Endothelial cell (in vitro differentiated cells): ENCODE measurements at regions not wholly inside any gene's neighbourhood (a gene's known extent, or its start where the extent isn't known, plus 50 kb on each side); places are given as distances from the start of the nearest gene placed in this dataset.

ENCODE experiments used
- DNase-seq: peaks from one replicate; pipeline ENCODE4 v3.0.0; 2021; ENCODE audit warnings: low spot score
- H3K27ac Mint-ChIP-seq: one replicate; pipeline ENCODE4 v1.8.0; 2021; ENCODE audit warnings: mixed read lengths, inconsistent platforms; ENCODE audit not compliant: unreplicated experiment
- H3K27me3 Mint-ChIP-seq: one replicate; pipeline ENCODE4 v1.8.0; 2021; ENCODE audit warnings: mild to moderate bottlenecking, moderate library complexity, mixed read lengths, inconsistent platforms; ENCODE audit not compliant: unreplicated experiment
- H3K36me3 Mint-ChIP-seq: one replicate; pipeline ENCODE4 v1.8.0; 2021; ENCODE audit warnings: mild to moderate bottlenecking, low read depth, mixed read lengths, inconsistent platforms; ENCODE audit not compliant: unreplicated experiment
- H3K4me1 Mint-ChIP-seq: one replicate; pipeline ENCODE4 v1.8.0; 2021; ENCODE audit warnings: mild to moderate bottlenecking, mixed read lengths, inconsistent platforms; ENCODE audit not compliant: unreplicated experiment
- H3K4me3 Mint-ChIP-seq: one replicate; pipeline ENCODE4 v1.8.0; 2021; ENCODE audit warnings: mild to moderate bottlenecking, mixed read lengths, inconsistent platforms; ENCODE audit not compliant: unreplicated experiment
- H3K9me3 Mint-ChIP-seq: one replicate; pipeline ENCODE4 v1.8.0; 2021; ENCODE audit warnings: mixed read lengths, inconsistent platforms; ENCODE audit not compliant: unreplicated experiment
- TF ChIP-seq, protein P1 (sequence below): fragments of 200-600 bp; sonication (generic); IDR thresholded peaks from one replicate; pipeline ENCODE4 v1.5.0; 2021; ENCODE audit warnings: antibody characterized with exemption; ENCODE audit not compliant: unreplicated experiment

DNA sequence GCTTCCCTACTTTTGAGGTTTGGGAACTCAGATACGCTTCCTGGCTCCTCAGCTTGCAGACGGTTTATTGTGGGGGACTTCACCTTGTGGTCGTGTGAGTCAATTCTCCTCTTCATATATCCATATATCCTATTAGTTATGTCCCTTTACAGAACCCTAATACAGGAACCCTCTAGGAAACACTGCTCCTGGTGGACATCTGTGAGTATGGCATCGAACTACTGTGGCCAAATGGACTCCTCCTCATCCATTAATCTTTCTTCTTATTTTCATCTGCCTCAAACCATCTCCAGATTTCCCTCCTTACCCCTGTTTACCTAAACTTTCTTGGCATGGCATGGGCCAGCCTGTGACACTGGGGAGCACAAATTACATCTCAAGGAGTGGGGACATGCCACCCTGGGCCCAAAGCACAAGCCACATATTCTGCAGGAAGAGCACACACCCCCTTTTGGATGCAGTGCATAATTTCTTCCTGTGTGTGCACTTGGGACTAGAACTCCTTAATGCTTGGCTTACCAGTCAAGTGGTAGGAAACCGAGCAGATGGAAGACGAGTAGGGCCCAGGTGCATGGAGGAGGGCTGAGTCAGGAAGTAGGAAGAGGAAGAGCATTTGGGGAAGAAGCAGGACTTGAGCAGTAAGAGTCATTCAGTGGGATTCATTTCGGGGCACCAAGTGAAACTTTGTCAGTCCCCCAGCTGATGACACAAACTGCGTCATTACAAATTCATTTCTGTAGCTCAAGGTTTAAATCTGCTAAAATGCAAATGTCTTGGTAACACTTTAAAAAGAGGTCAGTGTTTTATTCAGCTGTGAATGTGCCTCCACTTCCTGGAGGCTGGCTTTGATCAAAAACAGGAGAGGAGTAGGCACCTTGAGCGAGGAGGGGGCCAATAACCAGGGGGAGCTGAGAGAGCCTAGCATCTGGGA lies 80.8 kb upstream of the PLXNA4 start:
- H3K9me3 Mint-ChIP-seq, result no peaks in the 10 kb centered on the region
- H3K27me3 Mint-ChIP-seq, result peaks cover 6% of the 10 kb centered on the region
- H3K4me3 Mint-ChIP-seq, result no peak overlapping the region
- H3K36me3 Mint-ChIP-seq, result peaks cover 12% of the 10 kb centered on the region
- H3K4me1 Mint-ChIP-seq, result peaks cover 32% of the 10 kb centered on the region
- peak overlapping the region; percentile 34 for H3K27ac Mint-ChIP-seq
- TF ChIP-seq, protein P1, sequence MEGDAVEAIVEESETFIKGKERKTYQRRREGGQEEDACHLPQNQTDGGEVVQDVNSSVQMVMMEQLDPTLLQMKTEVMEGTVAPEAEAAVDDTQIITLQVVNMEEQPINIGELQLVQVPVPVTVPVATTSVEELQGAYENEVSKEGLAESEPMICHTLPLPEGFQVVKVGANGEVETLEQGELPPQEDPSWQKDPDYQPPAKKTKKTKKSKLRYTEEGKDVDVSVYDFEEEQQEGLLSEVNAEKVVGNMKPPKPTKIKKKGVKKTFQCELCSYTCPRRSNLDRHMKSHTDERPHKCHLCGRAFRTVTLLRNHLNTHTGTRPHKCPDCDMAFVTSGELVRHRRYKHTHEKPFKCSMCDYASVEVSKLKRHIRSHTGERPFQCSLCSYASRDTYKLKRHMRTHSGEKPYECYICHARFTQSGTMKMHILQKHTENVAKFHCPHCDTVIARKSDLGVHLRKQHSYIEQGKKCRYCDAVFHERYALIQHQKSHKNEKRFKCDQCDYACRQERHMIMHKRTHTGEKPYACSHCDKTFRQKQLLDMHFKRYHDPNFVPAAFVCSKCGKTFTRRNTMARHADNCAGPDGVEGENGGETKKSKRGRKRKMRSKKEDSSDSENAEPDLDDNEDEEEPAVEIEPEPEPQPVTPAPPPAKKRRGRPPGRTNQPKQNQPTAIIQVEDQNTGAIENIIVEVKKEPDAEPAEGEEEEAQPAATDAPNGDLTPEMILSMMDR, result peak; percentile 44
- DNase-seq, result no peak

DNA sequence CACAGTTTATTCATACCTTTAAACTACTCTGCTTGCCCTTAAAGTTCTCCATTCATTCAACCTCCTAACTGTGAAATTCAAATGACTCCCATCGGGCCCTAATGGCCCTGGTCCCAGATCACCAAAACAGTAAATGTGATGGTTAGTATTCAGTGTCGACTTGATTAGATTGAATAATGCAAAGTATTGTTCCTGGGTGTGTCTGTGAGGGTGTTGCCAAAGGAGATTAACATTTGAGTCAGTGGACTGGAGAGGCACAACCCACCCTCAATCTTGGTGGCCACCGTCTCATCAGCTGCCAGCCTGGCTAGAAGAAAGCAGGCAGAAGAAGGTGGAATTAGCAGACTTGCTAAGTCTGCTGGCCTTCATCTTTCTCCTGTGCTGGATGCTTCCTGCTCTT lies 80.1 kb upstream of the PLXNA4 start:
- Mint-ChIP-seq H3K4me1 (peaks cover 32% of the 10 kb centered on the region), H3K27ac (peak overlapping the region; percentile 96), H3K4me3 (no peak overlapping the region), H3K36me3 (peaks cover 12% of the 10 kb centered on the region), H3K9me3 (no peaks in the 10 kb centered on the region), H3K27me3 (peaks cover 6% of the 10 kb centered on the region)
- DNase-seq, result no peak
- TF ChIP-seq, protein P1, result no peak

DNA sequence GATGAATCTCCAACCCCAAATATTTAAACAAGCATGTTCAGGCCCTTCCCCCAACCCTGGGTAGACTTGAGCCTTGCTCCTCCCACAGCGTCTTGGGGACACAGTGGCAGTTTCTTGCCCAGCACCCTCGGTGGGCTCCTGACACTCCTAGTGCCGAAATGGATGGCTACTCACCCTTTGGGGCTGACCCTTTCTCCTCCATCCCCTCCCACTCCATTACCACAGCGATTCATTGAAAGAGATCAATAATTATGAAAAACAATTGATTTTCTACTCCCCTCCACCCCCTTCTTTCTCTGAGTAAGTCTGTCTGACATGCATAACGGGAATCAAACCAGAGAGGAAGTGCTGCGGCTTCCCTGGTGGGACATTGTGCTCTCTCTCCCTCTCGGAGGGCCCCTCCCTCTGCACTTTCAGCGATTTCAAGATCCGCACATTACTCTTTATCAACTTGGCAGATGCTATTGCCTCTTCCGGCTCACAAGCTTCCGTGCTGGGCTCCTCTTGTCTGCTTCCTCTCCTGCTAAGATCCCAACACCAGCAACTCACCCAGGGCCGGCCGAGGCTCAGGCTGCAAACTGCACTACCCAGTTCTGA lies 79.0 kb upstream of the PLXNA4 start:
- Mint-ChIP-seq H3K4me3 (peak overlapping the region; percentile 85), H3K4me1 (peaks cover 28% of the 10 kb centered on the region), H3K27me3 (peaks cover 6% of the 10 kb centered on the region), H3K36me3 (peaks cover 12% of the 10 kb centered on the region), H3K9me3 (no peaks in the 10 kb centered on the region), H3K27ac (peak overlapping the region; percentile 96)
- peak; percentile 57 for DNase-seq
- TF ChIP-seq, protein P1, result no peak

DNA sequence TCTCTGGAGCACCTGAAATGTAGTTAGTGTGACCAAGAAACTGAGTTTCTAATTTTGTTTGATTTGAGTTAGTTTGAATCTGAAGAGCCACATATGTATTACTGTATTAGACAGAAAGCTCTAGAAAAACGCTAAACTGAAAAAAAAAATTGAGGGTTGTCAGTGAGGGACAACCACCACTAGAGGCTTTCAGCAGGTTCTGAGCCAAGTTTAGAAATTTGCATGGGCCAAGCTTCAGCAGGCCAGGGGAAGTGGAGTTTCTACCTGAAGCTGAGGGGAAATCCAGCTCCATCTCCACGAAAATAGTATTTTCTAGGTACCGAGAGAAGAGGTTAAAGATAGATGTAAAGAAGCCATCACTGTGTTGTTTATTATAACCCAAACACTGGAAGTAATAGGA lies 77.9 kb upstream of the PLXNA4 start:
- peaks cover 12% of the 10 kb centered on the region for H3K36me3 Mint-ChIP-seq
- peak; percentile 17 for DNase-seq
- peaks cover 34% of the 10 kb centered on the region for H3K4me1 Mint-ChIP-seq
- TF ChIP-seq, protein P1, result peak; percentile 38
- no peak overlapping the region for H3K27ac Mint-ChIP-seq
- no peak overlapping the region for H3K4me3 Mint-ChIP-seq
- peaks cover 6% of the 10 kb centered on the region for H3K27me3 Mint-ChIP-seq
- no peaks in the 10 kb centered on the region for H3K9me3 Mint-ChIP-seq

DNA sequence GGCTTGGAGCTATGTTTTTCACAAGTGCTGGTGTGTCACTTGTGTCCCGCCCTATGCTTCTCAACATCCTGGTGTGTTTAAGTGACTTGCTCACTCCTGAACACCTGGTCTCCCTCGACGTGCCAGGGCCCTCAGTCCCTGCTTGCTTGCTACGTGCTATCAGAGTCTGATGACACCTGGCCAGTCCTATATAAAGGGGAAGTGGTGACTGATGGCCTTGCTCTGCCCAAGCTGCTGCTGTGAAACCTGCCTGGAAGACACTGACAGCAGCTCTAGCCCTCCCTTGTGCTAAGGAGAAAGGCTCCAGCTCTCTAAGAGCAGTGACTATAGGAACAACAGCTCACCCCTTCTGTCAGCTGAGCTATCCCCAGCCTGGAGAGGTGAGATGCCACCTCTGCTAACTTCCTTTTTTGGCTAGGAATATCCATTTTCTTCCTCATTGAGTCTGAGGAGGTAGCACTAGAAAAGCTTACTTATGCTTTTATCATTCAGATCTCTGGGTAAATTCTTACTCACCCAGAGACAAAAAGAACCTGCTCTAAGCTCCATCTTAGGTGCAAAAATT lies 77.2 kb upstream of the PLXNA4 start:
- Mint-ChIP-seq H3K4me3 (no peak overlapping the region), H3K4me1 (peaks cover 34% of the 10 kb centered on the region), H3K36me3 (peaks cover 12% of the 10 kb centered on the region), H3K27me3 (peaks cover 6% of the 10 kb centered on the region), H3K27ac (no peak overlapping the region), H3K9me3 (no peaks in the 10 kb centered on the region)
- TF ChIP-seq, protein P1, result no peak
- no peak for DNase-seq
